ENCODE measurements at regions not wholly inside any gene's neighbourhood (a gene's known extent, or its start where the extent isn't known, plus 50 kb on each side); places are given as distances from the start of the nearest gene placed in this dataset.

GRCh38 chr16:6837722-6838121 is 494.9 kb upstream of the RBFOX1 start:
- Histone ChIP-seq H3K27me3 (ENCODE audit: control insufficient read depth, insufficient read depth, low read length) (no peaks in the 10 kb centered on the region), H3K4me3 (ENCODE audit: low read depth, low read length) (no peak overlapping the region), H3K36me3 (ENCODE audit: control insufficient read depth, insufficient read depth, low read length) (no peaks in the 10 kb centered on the region)
- TF ChIP-seq CTCF (IDR thresholded peaks at IDR 0.05; ENCODE audit: insufficient read depth, low read depth, low read length), result no peak
- POLR2A ChIA-PET, result no interaction called here
- CTCF ChIA-PET, result no interaction called here
- DNase-seq (ENCODE audit: low read depth), result no peak

- H3K4me3 ChIP-seq (ENCODE audit: low read depth, low read length), result no peak overlapping the region
- no peak for DNase-seq (ENCODE audit: low read depth)
- H3K27me3 ChIP-seq (ENCODE audit: control insufficient read depth, insufficient read depth, low read length), result no peaks in the 10 kb centered on the region
- no peak for TF ChIP-seq CTCF (IDR thresholded peaks at IDR 0.05; ENCODE audit: insufficient read depth, low read depth, low read length)
- ChIA-PET POLR2A (no interaction called here), CTCF (no interaction called here)
- H3K36me3 ChIP-seq (ENCODE audit: control insufficient read depth, insufficient read depth, low read length), result no peaks in the 10 kb centered on the region
Observed at GRCh38 chr16:6836766-6837165, 495.9 kb upstream of the RBFOX1 start.

GRCh38 chr16:6835941-6836340 is 496.7 kb upstream of the RBFOX1 start:
- Histone ChIP-seq H3K4me3 (ENCODE audit: low read depth, low read length) (no peak overlapping the region), H3K36me3 (ENCODE audit: control insufficient read depth, insufficient read depth, low read length) (no peaks in the 10 kb centered on the region), H3K27me3 (ENCODE audit: control insufficient read depth, insufficient read depth, low read length) (no peaks in the 10 kb centered on the region)
- POLR2A ChIA-PET, result no interaction called here
- DNase-seq (ENCODE audit: low read depth), result no peak
- CTCF ChIA-PET, result no interaction called here
- no peak for TF ChIP-seq CTCF (IDR thresholded peaks at IDR 0.05; ENCODE audit: insufficient read depth, low read depth, low read length)

GRCh38 chr16:6835516-6835915 is 497.1 kb upstream of the RBFOX1 start:
- H3K27me3 ChIP-seq (ENCODE audit: control insufficient read depth, insufficient read depth, low read length), result no peaks in the 10 kb centered on the region
- CTCF ChIA-PET, result no interaction called here
- H3K36me3 ChIP-seq (ENCODE audit: control insufficient read depth, insufficient read depth, low read length), result no peaks in the 10 kb centered on the region
- DNase-seq (ENCODE audit: low read depth), result no peak
- no peak overlapping the region for H3K4me3 ChIP-seq (ENCODE audit: low read depth, low read length)
- POLR2A ChIA-PET, result no interaction called here
- TF ChIP-seq CTCF (IDR thresholded peaks at IDR 0.05; ENCODE audit: insufficient read depth, low read depth, low read length), result no peak

GRCh38 chr16:6828690-6829089 is 504.0 kb upstream of the RBFOX1 start:
- ChIA-PET POLR2A (no interaction called here), CTCF (interaction anchor here (0.6 kb wide), 1 partner anchor 53 kb away, joined by 4 read pairs; no protein-coding TSS in a partner anchor)
- no peaks in the 10 kb centered on the region for H3K27me3 ChIP-seq (ENCODE audit: control insufficient read depth, insufficient read depth, low read length)
- no peaks in the 10 kb centered on the region for H3K36me3 ChIP-seq (ENCODE audit: control insufficient read depth, insufficient read depth, low read length)
- no peak overlapping the region for H3K4me3 ChIP-seq (ENCODE audit: low read depth, low read length)
- no peak for DNase-seq (ENCODE audit: low read depth)
- no peak for TF ChIP-seq CTCF (IDR thresholded peaks at IDR 0.05; ENCODE audit: insufficient read depth, low read depth, low read length)
